PC-9 (cell line): ENCODE measurements at regions not wholly inside any gene's neighbourhood (a gene's known extent, or its start where the extent isn't known, plus 50 kb on each side); places are given as distances from the start of the nearest gene placed in this dataset.

Experiments
- EZH2 ChIP-seq: fragments of 200-600 bp; sonication (generic); IDR thresholded peaks from 2 replicates; pipeline ENCODE4 v1.8.0; 2017; ENCODE audit warnings: antibody characterized with exemption, low read depth
- TF ChIP-seq, protein P1 (sequence below): fragments of 200-600 bp; sonication (generic); conservative IDR thresholded peaks from 2 replicates; pipeline ENCODE4 v1.6.1; 2017; ENCODE audit warnings: mixed run types, antibody characterized with exemption, mild to moderate bottlenecking, moderate library complexity

- TF ChIP-seq, protein P1, sequence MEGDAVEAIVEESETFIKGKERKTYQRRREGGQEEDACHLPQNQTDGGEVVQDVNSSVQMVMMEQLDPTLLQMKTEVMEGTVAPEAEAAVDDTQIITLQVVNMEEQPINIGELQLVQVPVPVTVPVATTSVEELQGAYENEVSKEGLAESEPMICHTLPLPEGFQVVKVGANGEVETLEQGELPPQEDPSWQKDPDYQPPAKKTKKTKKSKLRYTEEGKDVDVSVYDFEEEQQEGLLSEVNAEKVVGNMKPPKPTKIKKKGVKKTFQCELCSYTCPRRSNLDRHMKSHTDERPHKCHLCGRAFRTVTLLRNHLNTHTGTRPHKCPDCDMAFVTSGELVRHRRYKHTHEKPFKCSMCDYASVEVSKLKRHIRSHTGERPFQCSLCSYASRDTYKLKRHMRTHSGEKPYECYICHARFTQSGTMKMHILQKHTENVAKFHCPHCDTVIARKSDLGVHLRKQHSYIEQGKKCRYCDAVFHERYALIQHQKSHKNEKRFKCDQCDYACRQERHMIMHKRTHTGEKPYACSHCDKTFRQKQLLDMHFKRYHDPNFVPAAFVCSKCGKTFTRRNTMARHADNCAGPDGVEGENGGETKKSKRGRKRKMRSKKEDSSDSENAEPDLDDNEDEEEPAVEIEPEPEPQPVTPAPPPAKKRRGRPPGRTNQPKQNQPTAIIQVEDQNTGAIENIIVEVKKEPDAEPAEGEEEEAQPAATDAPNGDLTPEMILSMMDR, result no peak
- no peak for TF ChIP-seq EZH2
These were observed 72.6 kb upstream of the FIGN start for GRCh38 chr2:163808406-163808805.
